ENCODE measurements at regions not wholly inside any gene's neighbourhood (a gene's known extent, or its start where the extent isn't known, plus 50 kb on each side); places are given as distances from the start of the nearest gene placed in this dataset.

- no peak; the same call in 1 of the 2 replicates for TF ChIP-seq POLR2A (IDR thresholded peaks at IDR 0.05; ENCODE audit: low read depth, low read length)
- TF ChIP-seq POLR2AphosphoS5 (IDR thresholded peaks at IDR 0.05; ENCODE audit: low read depth, low read length), result no peak
- TF ChIP-seq TAF1 (IDR thresholded peaks at IDR 0.05; ENCODE audit: borderline replicate concordance, low read depth, low read length), result no peak
These were observed 110.8 kb upstream of the ATP11B start for GRCh38 chr3:182682263-182683241.

Measured in GM12892 (cell line).